ENCODE measurements at regions not wholly inside any gene's neighbourhood (a gene's known extent, or its start where the extent isn't known, plus 50 kb on each side); places are given as distances from the start of the nearest gene placed in this dataset.
"Not testable (repeated sequence)": the region's sequence is repeated elsewhere in the genome, so short reads cannot be mapped to it uniquely, and the experiment has no call there.

DNA sequence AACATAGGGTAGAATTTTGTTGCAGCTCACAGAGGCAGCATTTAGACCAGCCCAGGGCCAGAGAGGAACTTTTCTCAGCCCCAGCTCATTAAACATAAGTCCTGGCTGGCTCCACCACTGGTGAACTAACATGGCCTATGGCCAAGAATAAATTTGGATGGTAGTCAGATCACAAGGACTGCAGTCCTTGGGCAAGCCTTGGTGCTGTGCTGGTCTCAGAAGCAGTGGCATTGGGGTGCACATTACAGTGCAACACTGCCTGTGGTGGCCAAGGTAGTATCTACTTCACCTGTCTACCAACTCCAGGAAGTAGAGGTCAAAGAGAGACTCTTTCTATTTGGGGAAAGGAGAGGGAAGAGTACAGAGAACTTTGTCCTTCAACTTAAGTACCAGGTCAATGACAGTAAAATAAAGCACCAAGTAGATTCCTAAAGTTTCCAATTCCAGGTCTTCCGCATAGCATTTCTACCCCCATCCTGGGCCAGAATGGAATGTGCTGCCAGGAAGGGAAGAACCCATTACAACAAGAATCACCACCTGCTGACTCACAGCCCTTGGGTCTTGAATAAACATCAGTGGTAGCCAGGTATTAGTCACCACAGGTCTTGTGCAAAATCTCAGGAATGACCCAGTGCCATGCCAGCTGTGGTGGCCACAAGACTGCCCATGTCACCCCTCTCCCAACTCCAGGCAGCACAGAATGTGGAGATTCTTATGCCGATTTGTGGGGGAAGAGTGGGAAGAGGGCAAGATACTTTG, 155.4 kb upstream of the FSIP2 start:
- no peaks in the 10 kb centered on the region for H3K27me3 ChIP-seq
- TF ChIP-seq, protein P1, sequence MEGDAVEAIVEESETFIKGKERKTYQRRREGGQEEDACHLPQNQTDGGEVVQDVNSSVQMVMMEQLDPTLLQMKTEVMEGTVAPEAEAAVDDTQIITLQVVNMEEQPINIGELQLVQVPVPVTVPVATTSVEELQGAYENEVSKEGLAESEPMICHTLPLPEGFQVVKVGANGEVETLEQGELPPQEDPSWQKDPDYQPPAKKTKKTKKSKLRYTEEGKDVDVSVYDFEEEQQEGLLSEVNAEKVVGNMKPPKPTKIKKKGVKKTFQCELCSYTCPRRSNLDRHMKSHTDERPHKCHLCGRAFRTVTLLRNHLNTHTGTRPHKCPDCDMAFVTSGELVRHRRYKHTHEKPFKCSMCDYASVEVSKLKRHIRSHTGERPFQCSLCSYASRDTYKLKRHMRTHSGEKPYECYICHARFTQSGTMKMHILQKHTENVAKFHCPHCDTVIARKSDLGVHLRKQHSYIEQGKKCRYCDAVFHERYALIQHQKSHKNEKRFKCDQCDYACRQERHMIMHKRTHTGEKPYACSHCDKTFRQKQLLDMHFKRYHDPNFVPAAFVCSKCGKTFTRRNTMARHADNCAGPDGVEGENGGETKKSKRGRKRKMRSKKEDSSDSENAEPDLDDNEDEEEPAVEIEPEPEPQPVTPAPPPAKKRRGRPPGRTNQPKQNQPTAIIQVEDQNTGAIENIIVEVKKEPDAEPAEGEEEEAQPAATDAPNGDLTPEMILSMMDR (IDR thresholded peaks at IDR 0.05; ENCODE audit: low read depth, low read length) = no peak
- H3K9me3 ChIP-seq = no peaks in the 10 kb centered on the region
- H3K4me3 ChIP-seq (ENCODE audit: low read depth, low read length) = no peak overlapping the region
- no peaks in the 10 kb centered on the region for H3K4me1 ChIP-seq
- no peak for DNase-seq
- H3K36me3 ChIP-seq = no peaks in the 10 kb centered on the region

DNA sequence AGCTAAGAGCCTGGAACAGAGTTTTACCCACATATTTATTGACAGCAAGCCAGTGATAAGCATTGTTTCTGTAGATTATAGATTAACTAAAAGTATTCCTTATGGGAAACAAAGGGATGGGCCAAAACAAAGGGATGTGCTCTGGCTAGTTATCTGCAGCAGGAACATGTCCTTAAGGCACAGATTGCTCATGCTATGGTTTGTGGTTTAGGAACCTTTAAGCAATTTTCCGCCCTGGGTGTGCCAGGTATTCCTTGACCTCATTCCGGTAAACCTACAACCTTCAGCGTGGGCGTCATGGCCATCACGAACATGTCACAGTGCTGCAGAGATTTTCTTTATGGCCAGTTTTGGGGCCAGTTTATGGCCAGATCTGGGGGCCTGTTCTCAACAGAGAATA, 153.4 kb upstream of the FSIP2 start:
- not testable (repeated sequence) for H3K4me3 ChIP-seq (ENCODE audit: low read depth, low read length); H3K9me3 ChIP-seq; H3K36me3 ChIP-seq; H3K27me3 ChIP-seq; DNase-seq; H3K4me1 ChIP-seq

DNA sequence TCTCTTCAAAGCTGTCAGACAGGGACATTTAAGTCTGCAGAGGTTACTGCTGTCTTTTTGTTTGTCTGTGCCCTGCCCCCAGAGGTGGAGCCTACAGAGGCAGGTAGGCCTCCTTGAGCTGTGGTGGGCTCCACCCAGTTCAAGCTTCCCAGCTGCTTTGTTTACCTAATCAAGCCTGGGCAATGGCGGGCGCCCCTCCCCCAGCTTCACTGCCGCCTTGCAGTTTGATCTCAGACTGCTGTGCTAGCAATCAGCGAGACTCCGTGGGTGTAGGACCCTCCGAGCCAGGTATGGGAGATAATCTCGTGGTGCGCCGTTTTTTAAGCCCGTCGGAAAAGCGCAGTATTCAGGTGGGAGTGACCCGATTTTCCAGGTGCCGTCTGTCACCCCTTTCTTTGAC, 147.3 kb upstream of the FSIP2 start:
- not testable (repeated sequence) for H3K9me3 ChIP-seq; H3K36me3 ChIP-seq; H3K4me1 ChIP-seq; H3K27me3 ChIP-seq; DNase-seq; H3K4me3 ChIP-seq (ENCODE audit: low read depth, low read length)

DNA sequence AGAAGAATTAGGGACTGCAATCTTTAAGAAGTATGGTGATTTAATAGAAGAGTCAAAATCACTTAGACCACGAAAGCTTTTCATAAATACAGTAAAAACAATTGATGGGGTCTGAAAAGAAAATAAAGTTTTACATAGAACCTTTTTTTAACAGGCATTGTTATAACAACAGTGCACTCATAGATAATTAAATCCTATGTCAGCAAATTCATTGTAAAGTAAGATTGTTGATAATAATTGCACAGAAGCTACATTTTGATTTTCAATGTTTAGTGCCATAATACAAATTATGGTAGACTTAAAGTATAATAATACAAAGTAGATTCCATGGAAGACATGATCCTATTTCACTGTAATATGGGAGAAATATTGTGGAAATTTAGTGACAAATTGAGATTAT, 130.7 kb upstream of the FSIP2 start:
- no peak for DNase-seq
- Histone ChIP-seq H3K36me3 (no peaks in the 10 kb centered on the region), H3K27me3 (no peaks in the 10 kb centered on the region), H3K4me1 (no peaks in the 10 kb centered on the region), H3K4me3 (ENCODE audit: low read depth, low read length) (no peak overlapping the region), H3K9me3 (no peaks in the 10 kb centered on the region)
- TF ChIP-seq, protein P1 (IDR thresholded peaks at IDR 0.05; ENCODE audit: low read depth, low read length) = no peak

DNA sequence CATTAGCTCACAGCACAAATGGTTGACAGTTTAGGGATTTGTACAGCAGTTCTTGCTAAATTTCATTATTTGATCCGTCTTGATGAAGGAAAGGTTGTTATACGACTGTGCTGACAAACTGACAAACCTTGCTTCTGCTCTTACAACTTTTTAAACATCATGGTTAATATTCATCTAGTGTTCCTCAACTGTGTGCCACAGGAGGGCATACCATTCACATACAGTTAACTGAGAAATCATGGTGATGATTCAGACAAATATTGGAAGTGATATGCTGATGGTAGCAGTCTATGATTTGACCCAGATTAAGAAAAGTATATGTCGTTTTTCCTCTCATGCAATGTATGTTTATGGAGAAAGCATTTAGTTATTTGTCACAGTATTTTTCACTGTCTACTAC, 129.8 kb upstream of the FSIP2 start:
- peak; percentile 11 for DNase-seq
- no peaks in the 10 kb centered on the region for H3K27me3 ChIP-seq
- no peaks in the 10 kb centered on the region for H3K36me3 ChIP-seq
- no peaks in the 10 kb centered on the region for H3K4me1 ChIP-seq
- no peak overlapping the region for H3K4me3 ChIP-seq (ENCODE audit: low read depth, low read length)
- TF ChIP-seq, protein P1 (IDR thresholded peaks at IDR 0.05; ENCODE audit: low read depth, low read length) = peak; percentile 42
- no peaks in the 10 kb centered on the region for H3K9me3 ChIP-seq

DNA sequence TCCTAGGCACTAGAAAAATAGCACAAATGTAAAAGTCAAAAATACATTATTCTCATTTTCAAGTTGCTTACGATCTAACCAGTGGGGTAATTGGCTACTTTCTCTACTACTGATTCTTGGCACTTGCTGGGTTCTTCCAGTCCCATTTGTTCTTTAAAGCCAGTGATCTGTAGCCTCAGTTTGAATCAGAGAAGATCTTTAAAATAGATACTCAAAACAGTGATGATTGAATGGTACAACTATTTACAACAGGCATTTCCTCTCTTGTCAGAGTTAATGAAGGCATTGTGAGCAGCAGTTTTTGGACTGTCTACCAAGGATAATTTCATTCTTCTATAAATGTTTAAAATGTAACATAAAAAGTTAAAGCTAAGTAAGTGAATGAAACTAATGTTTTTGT, 128.3 kb upstream of the FSIP2 start:
- Histone ChIP-seq H3K4me3 (ENCODE audit: low read depth, low read length) (no peak overlapping the region), H3K9me3 (no peaks in the 10 kb centered on the region), H3K36me3 (no peaks in the 10 kb centered on the region), H3K4me1 (no peaks in the 10 kb centered on the region), H3K27me3 (no peaks in the 10 kb centered on the region)
- DNase-seq = no peak
- TF ChIP-seq, protein P1 (IDR thresholded peaks at IDR 0.05; ENCODE audit: low read depth, low read length) = no peak

DNA sequence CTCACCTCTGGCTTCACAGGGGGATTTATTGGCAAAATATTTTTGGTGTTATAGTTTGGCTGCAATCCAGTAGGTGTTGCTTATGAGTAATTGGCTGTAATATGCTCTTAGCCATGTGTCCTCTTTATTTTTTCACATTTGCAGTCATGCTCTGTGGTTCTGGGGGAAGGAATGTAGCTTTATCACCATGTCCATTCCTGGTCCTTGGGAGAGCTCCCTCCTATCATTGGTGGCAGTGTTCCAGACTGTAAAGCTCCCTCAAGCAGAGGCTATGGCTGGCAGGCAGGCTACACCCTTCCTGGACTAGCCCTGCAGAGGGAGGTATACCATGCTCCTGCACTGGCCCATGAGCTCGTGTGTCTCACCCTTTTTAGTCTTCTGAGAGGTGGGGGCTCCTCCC, 120.0 kb upstream of the FSIP2 start:
- H3K27me3 ChIP-seq = no peaks in the 10 kb centered on the region
- TF ChIP-seq, protein P1 (IDR thresholded peaks at IDR 0.05; ENCODE audit: low read depth, low read length) = peak; percentile 18; the same call in 1 of the 2 replicates
- no peaks in the 10 kb centered on the region for H3K36me3 ChIP-seq
- no peaks in the 10 kb centered on the region for H3K9me3 ChIP-seq
- H3K4me3 ChIP-seq (ENCODE audit: low read depth, low read length) = no peak overlapping the region
- no peaks in the 10 kb centered on the region for H3K4me1 ChIP-seq
- DNase-seq = peak; percentile 13
